DND-41 (cell line): ENCODE measurements at regions not wholly inside any gene's neighbourhood (a gene's known extent, or its start where the extent isn't known, plus 50 kb on each side); places are given as distances from the start of the nearest gene placed in this dataset.

ENCODE experiments used
- CTCF ChIP-seq: IDR thresholded peaks from 2 replicates; pipeline ENCODE4 v1.5.1; 2012; ENCODE audit warnings: borderline replicate concordance, low read length, moderate library complexity, mild to moderate bottlenecking; ENCODE audit not compliant: poor library complexity, severe bottlenecking; ENCODE audit errors: extremely low read depth
- EZH2 ChIP-seq: IDR thresholded peaks from 3 replicates; pipeline ENCODE4 v1.6.1; 2012; ENCODE audit warnings: borderline replicate concordance, low read depth, mild to moderate bottlenecking, moderate library complexity, low read length, inconsistent platforms; ENCODE audit not compliant: severe bottlenecking

GRCh38 chr2:219736209-219736608 lies 108.8 kb downstream of the SLC4A3 start:
- TF ChIP-seq CTCF (peak; percentile 67), EZH2 (no peak)
